NCI-H2081 (cell line): ENCODE measurements at regions not wholly inside any gene's neighbourhood (a gene's known extent, or its start where the extent isn't known, plus 50 kb on each side); places are given as distances from the start of the nearest gene placed in this dataset.
A peak's percentile ranks its signal among the peaks of the same experiment; 100 is the strongest.
"Not testable (repeated sequence)": the region's sequence is repeated elsewhere in the genome, so short reads cannot be mapped to it uniquely, and the experiment has no call there.

ENCODE experiments used
- DNase-seq, 2 experiments: peaks; one replicate each; lab custom pipeline; 2025; lab: John Stamatoyannopoulos, UW

GRCh38 chr21:23887725-23888306 is 1719.5 kb downstream of the MRPL39 start:
- DNase-seq: no peak

- DNase-seq: no peak
Observed at GRCh38 chr21:23886828-23887724, 1720.2 kb downstream of the MRPL39 start.

DNA sequence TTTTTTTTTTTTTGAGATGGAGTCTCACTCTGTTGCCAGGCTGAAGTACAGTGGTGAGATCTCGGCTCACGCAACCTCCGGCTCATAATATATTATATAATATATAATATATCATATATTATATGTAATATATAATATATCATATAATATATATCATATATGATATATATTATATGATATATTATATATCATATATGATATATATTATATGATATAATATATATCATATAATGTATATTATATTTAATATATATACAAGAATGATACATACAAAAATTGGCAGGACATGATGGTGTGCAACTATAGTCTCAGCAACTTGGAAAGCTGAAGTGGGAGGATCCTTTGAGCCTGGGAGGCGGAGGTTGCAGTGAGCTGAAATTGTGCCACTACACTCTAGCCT is 1725.5 kb downstream of the MRPL39 start:
- no peak for DNase-seq

DNA sequence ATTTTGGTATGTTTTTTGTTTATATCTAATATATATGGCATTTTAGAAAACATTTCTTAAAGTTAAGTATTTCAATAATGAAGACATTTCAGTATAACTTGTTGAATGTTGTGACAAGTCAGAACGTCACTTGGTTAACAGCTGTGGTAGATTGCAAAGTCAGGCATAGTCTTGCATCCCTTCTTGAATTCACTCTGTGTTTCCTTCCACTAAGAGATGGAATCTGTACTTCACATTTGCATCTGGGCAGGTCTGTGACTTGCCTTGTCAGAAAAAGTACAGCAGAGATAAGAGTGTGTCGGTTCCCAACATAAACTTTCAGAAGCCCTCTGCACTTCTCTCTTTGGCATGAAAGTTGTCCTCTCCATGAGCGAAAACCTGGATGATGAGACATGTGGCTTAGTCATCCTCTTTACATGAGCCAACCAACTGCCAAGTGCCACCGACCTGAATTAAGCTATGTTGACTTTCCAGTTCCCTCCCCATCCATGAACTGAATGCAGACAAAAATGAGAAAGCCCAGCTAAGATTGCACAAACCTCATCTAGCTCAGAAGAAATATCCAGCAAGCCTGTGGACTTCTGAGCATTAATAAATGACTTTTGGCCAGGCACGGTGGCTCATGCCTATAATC is 1730.2 kb downstream of the MRPL39 start:
- DNase-seq: no peak

GRCh38 chr21:23874271-23874670 is 1733.0 kb downstream of the MRPL39 start:
- DNase-seq: no peak

- no peak for DNase-seq
Observed at GRCh38 chr21:23861911-23862504, 1745.3 kb downstream of the MRPL39 start.

DNA sequence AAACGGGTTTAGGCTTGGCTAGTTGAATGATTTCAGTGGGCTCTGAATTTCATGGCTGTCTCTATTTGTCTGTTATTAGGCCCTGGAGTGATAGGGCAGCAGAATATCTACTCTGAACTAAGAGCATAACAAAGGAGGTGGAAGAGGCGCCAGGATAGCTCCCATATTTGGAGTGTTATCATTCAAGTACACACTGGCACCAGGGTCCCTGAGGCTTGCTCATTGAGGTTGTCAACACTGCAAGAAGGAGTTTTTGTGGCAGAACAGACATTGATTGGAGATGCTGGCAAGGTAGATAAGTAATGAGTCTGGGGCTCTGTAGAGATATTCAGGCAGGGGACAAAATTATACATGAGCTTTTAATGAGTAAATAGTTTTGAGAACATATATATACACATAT is 1748.4 kb downstream of the MRPL39 start:
- no peak for DNase-seq

DNA sequence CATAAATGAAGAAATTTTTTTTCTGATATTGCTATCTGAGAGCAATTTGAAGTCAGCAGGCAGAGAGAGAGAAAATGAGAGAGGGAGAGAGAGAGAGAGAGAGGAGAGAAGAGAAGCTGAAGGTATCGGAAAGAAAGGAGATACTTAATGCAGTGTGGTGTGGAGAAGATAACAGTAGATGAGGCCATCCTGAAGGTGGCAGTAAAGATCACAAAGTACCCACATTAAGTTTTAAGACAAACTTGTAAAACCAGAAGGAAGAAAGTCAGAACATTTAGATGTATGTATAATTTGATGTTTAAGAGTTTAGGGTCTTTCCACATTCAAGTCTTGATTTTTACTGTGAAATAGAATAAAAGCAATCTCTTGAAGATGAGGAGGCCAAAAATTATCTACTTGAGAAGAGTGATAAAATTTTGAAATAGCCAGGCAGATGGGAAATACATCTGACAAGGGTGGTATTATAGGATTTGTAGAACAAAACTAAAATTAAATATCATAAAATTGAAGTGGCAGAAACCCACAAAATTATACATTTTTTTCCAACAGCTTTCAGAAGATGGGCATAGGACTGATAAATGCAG is 1753.4 kb downstream of the MRPL39 start:
- DNase-seq: peak in 1 of 2 experiments; percentile 13

DNA sequence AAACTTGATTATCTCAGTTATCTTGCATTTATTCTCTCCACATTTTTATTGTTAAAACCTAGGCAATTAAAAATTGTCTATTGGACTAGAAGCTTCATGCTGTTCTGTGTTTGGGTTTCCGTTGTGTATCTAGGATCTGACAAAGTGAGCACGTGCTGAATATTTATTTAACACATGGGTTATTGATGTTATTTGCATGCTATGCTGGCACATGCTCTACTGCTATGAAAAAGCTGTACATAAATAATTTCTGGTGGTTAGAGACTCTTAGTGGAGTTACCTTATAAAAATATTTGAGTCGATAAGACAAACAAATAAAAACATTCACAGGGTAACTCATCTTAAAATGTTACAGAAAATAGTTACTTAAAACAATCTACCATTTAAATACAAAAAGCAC is 1769.7 kb downstream of the MRPL39 start:
- DNase-seq: peak in 1 of 2 experiments; percentile 79

- DNase-seq: peak; percentile 67 to 91
Observed at GRCh38 chr21:23822760-23823159, 1784.5 kb downstream of the MRPL39 start.

DNA sequence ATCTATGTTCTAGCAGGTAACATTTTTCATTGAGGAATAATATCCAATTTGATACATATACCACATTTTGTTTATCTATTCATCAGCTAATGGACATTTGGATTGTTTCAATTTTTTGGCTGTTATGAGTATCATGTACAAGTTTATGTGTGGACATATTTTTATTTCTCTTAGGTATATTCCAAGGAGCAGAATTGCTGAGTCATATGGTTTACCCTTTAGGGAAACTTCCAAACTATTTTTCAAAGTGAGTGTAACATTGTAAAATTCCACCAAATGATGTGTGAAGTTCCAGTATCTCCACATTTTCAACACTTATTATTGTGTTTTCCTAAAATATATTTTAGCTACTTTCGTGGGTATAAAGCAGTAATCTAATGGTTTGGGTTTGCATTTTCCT is 1789.9 kb downstream of the MRPL39 start:
- no peak for DNase-seq

- no peak for DNase-seq
Observed at GRCh38 chr21:23812485-23812884, 1794.8 kb downstream of the MRPL39 start.

DNA sequence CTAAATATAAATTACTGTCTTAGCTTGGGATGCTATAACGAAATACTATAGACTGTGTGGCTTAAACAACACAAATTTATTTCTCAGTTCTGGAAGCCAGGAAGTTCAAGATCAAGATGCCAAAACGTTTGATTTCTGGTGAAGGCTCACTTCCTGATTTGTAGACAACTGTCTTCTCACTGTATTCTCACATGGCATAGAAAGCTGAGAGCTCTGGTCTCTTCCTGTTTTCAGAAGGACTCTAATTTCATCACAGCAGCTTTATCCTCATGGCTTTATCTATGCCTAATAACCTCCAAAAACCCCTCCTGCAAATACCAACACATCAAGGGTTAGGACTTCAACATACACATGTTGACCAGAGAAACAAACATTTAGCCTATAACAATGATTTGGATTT is 1795.5 kb downstream of the MRPL39 start:
- DNase-seq: no peak

- no peak for DNase-seq
Observed at GRCh38 chr21:23809573-23809972, 1797.7 kb downstream of the MRPL39 start.

- DNase-seq: not testable (repeated sequence)
Observed at GRCh38 chr21:23806966-23807548, 1800.2 kb downstream of the MRPL39 start.

GRCh38 chr21:23804866-23805265 is 1802.4 kb downstream of the MRPL39 start:
- no peak for DNase-seq

DNA sequence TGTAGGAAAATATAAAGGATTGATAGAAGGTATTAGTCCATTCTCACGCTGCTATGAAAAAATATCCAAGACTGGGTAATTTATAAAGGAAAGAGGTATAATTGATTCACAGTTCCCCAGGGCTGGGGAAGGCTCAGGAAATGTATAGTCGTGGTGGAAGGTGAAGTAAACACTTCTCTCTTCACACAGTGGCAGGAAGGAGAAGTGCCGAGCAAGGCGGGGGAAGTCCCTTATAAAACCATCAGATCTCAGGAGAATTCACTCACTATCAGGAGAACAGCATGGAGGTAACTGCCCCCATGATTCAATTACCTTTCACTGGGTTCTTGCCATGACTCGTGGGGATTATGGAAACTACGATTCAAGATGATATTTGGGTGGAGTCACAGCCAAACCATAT is 1806.0 kb downstream of the MRPL39 start:
- DNase-seq: no peak

GRCh38 chr21:23799376-23799775 is 1807.9 kb downstream of the MRPL39 start:
- no peak for DNase-seq

- DNase-seq: no peak
Observed at GRCh38 chr21:23792300-23792699, 1815.0 kb downstream of the MRPL39 start.

DNA sequence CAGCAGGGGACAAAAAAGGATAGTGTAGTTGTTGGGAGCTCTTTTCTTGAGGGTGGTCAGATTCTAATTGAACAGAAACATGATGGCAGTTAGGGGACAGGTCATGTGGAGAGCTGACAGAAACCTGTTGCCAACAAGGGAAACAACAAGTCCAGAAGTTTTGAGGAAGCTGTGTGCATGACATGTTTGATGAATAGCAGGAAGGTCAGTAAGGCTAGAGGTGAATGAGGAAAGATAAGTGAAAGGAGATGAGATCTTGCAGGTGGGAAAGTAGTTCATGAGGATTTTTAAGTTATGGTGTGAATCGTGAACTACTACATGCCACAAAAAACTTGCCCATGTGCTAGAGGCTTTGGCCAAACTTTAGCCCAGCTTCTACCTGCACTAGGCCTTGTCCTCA is 1817.4 kb downstream of the MRPL39 start:
- DNase-seq: no peak

GRCh38 chr21:23780326-23780725 is 1827.0 kb downstream of the MRPL39 start:
- DNase-seq: no peak

DNA sequence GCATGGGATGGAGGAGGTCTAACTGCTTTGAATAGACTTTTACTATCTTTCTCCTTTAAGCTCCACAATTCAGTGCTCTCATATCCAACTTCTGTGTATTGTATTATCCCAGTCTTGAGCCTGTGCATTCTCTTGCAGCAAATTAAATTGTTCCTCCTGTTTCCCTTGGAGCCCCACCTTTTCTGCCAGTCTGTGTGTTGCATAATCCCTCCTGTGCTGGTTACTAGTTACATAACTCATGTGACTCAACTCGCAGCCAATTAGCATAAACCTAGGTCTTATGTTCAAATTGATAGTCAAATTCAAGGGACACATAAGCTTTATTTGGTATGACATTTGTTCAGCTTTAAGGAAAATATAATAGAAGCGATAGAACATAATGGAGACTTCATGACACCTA is 1863.5 kb downstream of the MRPL39 start:
- DNase-seq: no peak
